Medulla oblongata (tissue), 1 donor: ENCODE measurements at regions not wholly inside any gene's neighbourhood (a gene's known extent, or its start where the extent isn't known, plus 50 kb on each side); places are given as distances from the start of the nearest gene placed in this dataset.

ENCODE experiments used
- DNase-seq: peaks from one replicate; pipeline ENCODE4 v3.0.0-alpha.2; 2015; ENCODE audit errors: extremely low spot score

- DNase-seq = no peak
Observed at GRCh38 chr3:194279701-194280360, 71.3 kb downstream of the CPN2 start.

- DNase-seq = no peak
Observed at GRCh38 chr3:194280777-194281176, 70.4 kb downstream of the CPN2 start.

GRCh38 chr3:194281306-194281705, 69.8 kb downstream of the CPN2 start:
- DNase-seq = no peak

GRCh38 chr3:194281766-194282165, 69.4 kb downstream of the CPN2 start:
- no peak for DNase-seq

GRCh38 chr3:194282436-194283122, 68.5 kb downstream of the CPN2 start:
- DNase-seq = no peak

GRCh38 chr3:194283221-194284006, 67.7 kb downstream of the CPN2 start:
- no peak for DNase-seq

- DNase-seq = no peak
Observed at GRCh38 chr3:194284351-194284750, 66.8 kb downstream of the CPN2 start.

GRCh38 chr3:194285024-194285849, 65.9 kb downstream of the CPN2 start:
- DNase-seq = no peak

GRCh38 chr3:194285850-194286197, 65.3 kb downstream of the CPN2 start:
- DNase-seq = no peak

- DNase-seq = no peak
Observed at GRCh38 chr3:194286375-194287146, 64.6 kb downstream of the CPN2 start.

- no peak for DNase-seq
Observed at GRCh38 chr3:194287374-194287773, 63.8 kb downstream of the CPN2 start.

- no peak for DNase-seq
Observed at GRCh38 chr3:194287977-194288706, 63.0 kb downstream of the CPN2 start.
